ENCODE measurements at regions not wholly inside any gene's neighbourhood (a gene's known extent, or its start where the extent isn't known, plus 50 kb on each side); places are given as distances from the start of the nearest gene placed in this dataset.

GRCh38 chr21:16378525-16378924 is 648.7 kb downstream of the USP25 start:
- Histone ChIP-seq H3K27me3 (ENCODE audit: control insufficient read depth, insufficient read depth, low read length) (no peaks in the 10 kb centered on the region), H3K36me3 (replicated peaks; ENCODE audit: control insufficient read depth, insufficient read depth, low read length) (no peaks in the 10 kb centered on the region), H3K4me3 (ENCODE audit: insufficient read depth, low read depth, low read length) (no peak overlapping the region)
- no peak for DNase-seq

GRCh38 chr21:16388291-16388690 is 658.5 kb downstream of the USP25 start:
- Histone ChIP-seq H3K4me3 (ENCODE audit: insufficient read depth, low read depth, low read length) (no peak overlapping the region), H3K36me3 (replicated peaks; ENCODE audit: control insufficient read depth, insufficient read depth, low read length) (no peaks in the 10 kb centered on the region), H3K27me3 (ENCODE audit: control insufficient read depth, insufficient read depth, low read length) (no peaks in the 10 kb centered on the region)
- no peak for DNase-seq

DNA sequence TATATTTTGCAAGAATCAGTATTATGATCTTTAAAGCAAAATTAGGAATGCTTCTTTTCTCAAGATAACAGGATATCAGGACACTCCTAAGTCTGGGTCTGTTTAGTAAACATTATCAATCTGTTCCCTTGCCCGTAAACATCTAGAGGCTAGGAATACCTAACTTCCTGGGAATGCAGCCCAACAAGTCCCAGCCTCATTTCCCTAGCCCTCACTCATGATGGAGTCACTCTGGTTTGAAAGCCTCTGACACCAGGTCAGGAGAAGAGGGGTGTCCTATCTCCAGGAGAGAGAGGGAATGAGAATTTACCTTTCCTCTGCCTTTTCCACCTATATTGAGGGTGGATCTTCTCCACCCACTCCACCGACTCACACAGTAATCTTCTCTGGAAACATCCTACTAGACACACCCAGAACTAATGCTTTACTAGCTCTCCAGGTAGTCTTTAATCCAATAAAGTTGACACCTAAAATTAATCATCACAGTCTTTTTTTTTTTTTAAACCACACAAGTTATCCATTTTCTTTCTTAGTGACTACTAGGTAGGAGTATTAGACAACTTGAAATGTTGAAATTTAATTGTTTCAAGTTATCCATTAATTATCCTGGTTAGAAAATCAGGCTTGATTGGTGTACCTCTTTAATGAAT is 659.3 kb downstream of the USP25 start:
- H3K27me3 ChIP-seq (ENCODE audit: control insufficient read depth, insufficient read depth, low read length), result no peaks in the 10 kb centered on the region
- H3K4me3 ChIP-seq (ENCODE audit: insufficient read depth, low read depth, low read length), result no peak overlapping the region

GRCh38 chr21:16389643-16390042 is 659.9 kb downstream of the USP25 start:
- DNase-seq, result no peak
- Histone ChIP-seq H3K27me3 (ENCODE audit: control insufficient read depth, insufficient read depth, low read length) (no peaks in the 10 kb centered on the region), H3K36me3 (replicated peaks; ENCODE audit: control insufficient read depth, insufficient read depth, low read length) (no peaks in the 10 kb centered on the region), H3K4me3 (ENCODE audit: insufficient read depth, low read depth, low read length) (no peak overlapping the region)

More for the DNA sequence above, 659.3 kb downstream of the USP25 start:
- no peak for DNase-seq
- H3K36me3 ChIP-seq (replicated peaks; ENCODE audit: control insufficient read depth, insufficient read depth, low read length), result no peaks in the 10 kb centered on the region

GRCh38 chr21:16395285-16395684 is 665.5 kb downstream of the USP25 start:
- Histone ChIP-seq H3K4me3 (ENCODE audit: insufficient read depth, low read depth, low read length) (no peak overlapping the region), H3K27me3 (ENCODE audit: control insufficient read depth, insufficient read depth, low read length) (no peaks in the 10 kb centered on the region), H3K36me3 (replicated peaks; ENCODE audit: control insufficient read depth, insufficient read depth, low read length) (no peaks in the 10 kb centered on the region)
- no peak for DNase-seq

GRCh38 chr21:16402752-16403151 is 673.0 kb downstream of the USP25 start:
- no peak for DNase-seq
- no peak overlapping the region for H3K4me3 ChIP-seq (ENCODE audit: insufficient read depth, low read depth, low read length)
- H3K27me3 ChIP-seq (ENCODE audit: control insufficient read depth, insufficient read depth, low read length), result no peaks in the 10 kb centered on the region
- no peaks in the 10 kb centered on the region for H3K36me3 ChIP-seq (replicated peaks; ENCODE audit: control insufficient read depth, insufficient read depth, low read length)

DNA sequence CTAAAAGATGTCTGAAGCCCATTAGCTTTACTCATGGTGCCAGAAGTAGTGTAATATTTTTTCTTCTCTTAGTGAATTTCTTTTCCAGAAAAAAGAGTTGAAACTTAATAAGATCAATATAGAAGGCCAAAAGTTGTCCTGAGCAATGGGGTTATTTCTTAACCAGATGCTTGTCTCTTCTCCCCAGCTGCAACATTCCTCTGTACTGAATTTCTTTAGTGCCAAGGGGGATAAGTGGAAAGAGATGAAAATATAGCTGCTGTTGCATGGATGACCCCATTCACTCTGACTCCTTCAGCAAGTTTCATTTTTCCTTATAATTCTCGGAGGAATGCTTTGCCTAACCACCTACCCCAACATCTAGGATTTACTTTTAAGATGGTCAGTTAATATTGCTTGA is 675.0 kb downstream of the USP25 start:
- H3K36me3 ChIP-seq (replicated peaks; ENCODE audit: control insufficient read depth, insufficient read depth, low read length), result no peaks in the 10 kb centered on the region
- no peak overlapping the region for H3K4me3 ChIP-seq (ENCODE audit: insufficient read depth, low read depth, low read length)
- no peak for DNase-seq
- H3K27me3 ChIP-seq (ENCODE audit: control insufficient read depth, insufficient read depth, low read length), result no peaks in the 10 kb centered on the region

DNA sequence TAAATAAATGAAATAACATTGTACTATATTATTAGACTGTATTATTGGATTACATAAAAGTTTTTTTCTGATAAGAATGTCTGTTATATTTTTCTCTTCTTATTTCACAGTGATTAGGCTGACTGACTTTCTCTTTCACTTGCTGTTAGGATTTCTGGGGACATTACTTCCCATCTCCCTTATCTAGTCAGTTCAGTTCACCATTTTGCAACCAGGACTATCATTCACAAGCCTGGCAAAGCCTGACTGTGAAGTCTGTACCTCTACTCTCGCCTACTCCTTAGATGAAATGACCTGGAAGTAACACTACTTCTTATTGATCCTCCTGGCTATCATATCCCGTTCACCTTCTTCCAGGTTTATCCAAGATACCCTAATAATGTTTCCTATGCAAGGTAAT is 676.6 kb downstream of the USP25 start:
- no peak for DNase-seq
- H3K27me3 ChIP-seq (ENCODE audit: control insufficient read depth, insufficient read depth, low read length), result no peaks in the 10 kb centered on the region
- H3K4me3 ChIP-seq (ENCODE audit: insufficient read depth, low read depth, low read length), result no peak overlapping the region
- no peaks in the 10 kb centered on the region for H3K36me3 ChIP-seq (replicated peaks; ENCODE audit: control insufficient read depth, insufficient read depth, low read length)

GRCh38 chr21:16407403-16408240 is 677.8 kb downstream of the USP25 start:
- H3K27me3 ChIP-seq (ENCODE audit: control insufficient read depth, insufficient read depth, low read length), result no peaks in the 10 kb centered on the region
- no peak for DNase-seq
- H3K36me3 ChIP-seq (replicated peaks; ENCODE audit: control insufficient read depth, insufficient read depth, low read length), result no peaks in the 10 kb centered on the region
- no peak overlapping the region for H3K4me3 ChIP-seq (ENCODE audit: insufficient read depth, low read depth, low read length)

- H3K36me3 ChIP-seq (replicated peaks; ENCODE audit: control insufficient read depth, insufficient read depth, low read length), result no peaks in the 10 kb centered on the region
- no peak overlapping the region for H3K4me3 ChIP-seq (ENCODE audit: insufficient read depth, low read depth, low read length)
- H3K27me3 ChIP-seq (ENCODE audit: control insufficient read depth, insufficient read depth, low read length), result no peaks in the 10 kb centered on the region
- no peak for DNase-seq
Measured at GRCh38 chr21:16408280-16408679, 678.5 kb downstream of the USP25 start.

DNA sequence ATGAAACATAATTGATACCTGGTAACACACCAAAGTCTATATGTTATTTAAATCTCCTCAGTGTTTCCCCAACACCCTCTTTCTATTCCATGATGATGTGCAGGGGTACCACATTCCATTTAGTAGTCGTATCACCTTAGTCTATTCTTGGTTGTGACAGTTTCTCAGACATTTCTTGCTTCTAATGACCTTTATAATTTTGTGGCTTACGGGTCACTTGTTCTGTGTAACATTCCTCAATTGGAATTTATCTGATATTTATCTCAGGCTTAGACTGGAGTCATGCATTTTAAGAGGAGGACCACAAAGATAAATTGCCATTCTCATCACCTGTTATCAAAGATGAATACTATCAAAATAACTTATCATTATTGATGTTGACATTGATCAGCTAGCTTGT is 679.6 kb downstream of the USP25 start:
- no peak for DNase-seq
- no peaks in the 10 kb centered on the region for H3K36me3 ChIP-seq (replicated peaks; ENCODE audit: control insufficient read depth, insufficient read depth, low read length)
- no peaks in the 10 kb centered on the region for H3K27me3 ChIP-seq (ENCODE audit: control insufficient read depth, insufficient read depth, low read length)
- no peak overlapping the region for H3K4me3 ChIP-seq (ENCODE audit: insufficient read depth, low read depth, low read length)

DNA sequence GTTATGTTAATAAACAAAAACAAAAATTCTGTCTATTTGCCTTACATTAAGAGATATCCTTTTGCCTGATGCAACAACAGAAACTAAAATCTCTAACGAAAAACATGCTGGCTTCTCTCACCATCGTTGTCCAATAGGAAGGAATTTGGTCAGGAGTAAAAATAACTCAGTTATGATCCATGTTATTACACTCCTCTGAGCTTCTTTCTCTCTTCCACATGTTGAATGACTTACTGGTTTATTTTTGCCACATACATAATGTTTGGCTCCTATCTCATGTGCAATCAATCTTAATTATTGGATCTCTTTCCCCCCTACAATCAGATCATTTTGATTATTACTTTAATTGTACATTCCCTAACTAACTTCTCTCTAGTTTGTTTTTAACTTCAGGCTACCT is 688.4 kb downstream of the USP25 start:
- no peaks in the 10 kb centered on the region for H3K27me3 ChIP-seq (ENCODE audit: control insufficient read depth, insufficient read depth, low read length)
- no peaks in the 10 kb centered on the region for H3K36me3 ChIP-seq (replicated peaks; ENCODE audit: control insufficient read depth, insufficient read depth, low read length)
- H3K4me3 ChIP-seq (ENCODE audit: insufficient read depth, low read depth, low read length), result no peak overlapping the region
- DNase-seq, result no peak

GRCh38 chr21:16418642-16419041 is 688.9 kb downstream of the USP25 start:
- Histone ChIP-seq H3K4me3 (ENCODE audit: insufficient read depth, low read depth, low read length) (no peak overlapping the region), H3K27me3 (ENCODE audit: control insufficient read depth, insufficient read depth, low read length) (no peaks in the 10 kb centered on the region), H3K36me3 (replicated peaks; ENCODE audit: control insufficient read depth, insufficient read depth, low read length) (no peaks in the 10 kb centered on the region)
- no peak for DNase-seq

DNA sequence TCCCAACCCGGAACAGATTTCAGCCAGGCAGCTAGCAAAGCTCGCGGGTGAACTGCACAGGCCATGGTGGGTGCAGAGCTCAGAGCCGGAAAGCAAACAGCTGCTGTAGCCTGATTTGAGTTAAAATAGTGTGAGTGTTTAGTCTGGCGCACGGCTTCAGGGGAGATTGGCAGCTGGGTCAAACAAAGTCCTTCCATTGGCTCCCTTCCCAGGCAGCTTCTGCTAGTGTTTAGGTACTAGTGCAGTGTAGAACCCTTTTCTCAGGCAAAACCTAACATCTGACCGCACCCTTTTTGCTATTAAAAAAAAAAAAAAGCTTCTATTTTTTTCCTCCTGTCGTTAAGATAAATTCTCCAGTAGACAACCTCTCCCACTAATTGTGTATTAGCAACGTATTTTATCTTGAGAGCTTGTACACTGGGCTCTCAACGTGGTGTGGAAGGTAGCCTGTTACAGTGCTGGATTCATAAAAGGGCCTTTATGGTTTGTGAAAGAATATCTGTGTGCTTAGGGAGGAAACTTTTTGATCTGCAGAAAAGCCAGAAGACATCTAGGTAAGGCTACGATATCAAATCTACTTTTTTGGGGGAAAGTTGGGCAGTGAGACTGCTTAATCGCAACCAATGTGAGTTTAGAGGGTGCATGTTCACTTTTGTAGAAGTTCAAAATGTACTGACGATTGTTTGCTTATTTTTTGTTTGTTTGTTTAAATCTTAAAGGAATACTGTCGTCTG is 689.6 kb downstream of the USP25 start:
- Histone ChIP-seq H3K27me3 (ENCODE audit: control insufficient read depth, insufficient read depth, low read length) (no peaks in the 10 kb centered on the region), H3K4me3 (ENCODE audit: insufficient read depth, low read depth, low read length) (no peak overlapping the region)

More for the DNA sequence above, 689.6 kb downstream of the USP25 start:
- DNase-seq, result no peak
- no peaks in the 10 kb centered on the region for H3K36me3 ChIP-seq (replicated peaks; ENCODE audit: control insufficient read depth, insufficient read depth, low read length)

Data from H7 (cell line).